ENCODE measurements at regions not wholly inside any gene's neighbourhood (a gene's known extent, or its start where the extent isn't known, plus 50 kb on each side); places are given as distances from the start of the nearest gene placed in this dataset.
"Not testable (repeated sequence)": the region's sequence is repeated elsewhere in the genome, so short reads cannot be mapped to it uniquely, and the experiment has no call there.

DNA sequence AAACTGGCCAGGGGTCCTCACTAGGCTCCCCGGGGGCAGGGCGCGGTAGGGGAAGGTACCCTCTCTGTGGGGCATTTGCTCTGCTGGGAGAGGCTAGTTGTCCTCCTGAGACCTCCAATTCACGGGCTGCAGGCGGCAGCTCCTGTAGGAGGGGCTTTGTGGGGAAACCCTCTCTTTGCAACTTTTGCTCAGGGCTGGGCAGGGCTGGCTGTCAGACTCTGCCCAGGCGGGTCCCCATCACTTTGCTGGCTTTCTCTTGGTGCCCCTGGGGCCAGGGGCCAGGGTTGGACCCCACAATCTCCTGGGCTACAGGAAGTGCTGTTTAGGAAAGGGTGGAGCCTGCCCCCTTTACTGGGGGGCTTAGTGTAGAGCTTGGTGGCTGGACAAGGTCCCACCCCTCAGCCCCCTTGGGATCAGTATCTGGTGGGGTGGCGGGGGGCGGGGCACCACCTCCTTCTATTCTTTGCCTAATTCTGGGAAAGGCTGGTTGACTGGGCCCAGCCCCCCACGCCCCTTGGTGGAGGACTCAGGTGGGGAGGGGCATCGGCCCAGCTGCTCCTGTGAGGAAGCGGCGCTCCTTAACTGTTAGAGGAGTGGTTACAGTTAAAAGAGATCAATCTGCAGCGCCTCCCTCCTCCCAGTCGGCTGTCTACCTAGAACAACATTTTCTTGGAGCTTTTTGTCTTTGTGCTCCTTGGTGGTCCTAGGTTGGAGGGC, 918.7 kb downstream of the AACS start:
- no peak for DNase-seq (ENCODE audit: low spot score)

DNA sequence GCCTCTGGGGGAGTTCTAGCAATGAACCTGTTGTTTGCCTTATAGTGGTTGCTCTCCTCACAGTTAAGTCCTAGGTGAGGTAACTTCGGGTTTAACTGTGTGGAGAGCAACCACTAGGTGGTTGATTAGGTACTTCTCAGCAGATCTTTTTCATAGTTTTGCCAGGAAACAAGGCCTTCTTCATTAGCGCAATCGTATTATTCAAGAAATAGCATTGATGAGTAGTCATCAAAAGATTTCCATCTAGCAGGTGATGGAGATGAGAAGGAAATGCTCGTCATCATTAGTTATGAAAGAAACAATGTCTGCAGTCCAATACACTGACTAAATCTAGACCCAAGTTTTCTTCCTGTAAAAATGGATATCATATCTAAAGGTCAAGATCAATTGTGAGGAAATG, 923.3 kb downstream of the AACS start:
- DNase-seq (ENCODE audit: low spot score): no peak

DNA sequence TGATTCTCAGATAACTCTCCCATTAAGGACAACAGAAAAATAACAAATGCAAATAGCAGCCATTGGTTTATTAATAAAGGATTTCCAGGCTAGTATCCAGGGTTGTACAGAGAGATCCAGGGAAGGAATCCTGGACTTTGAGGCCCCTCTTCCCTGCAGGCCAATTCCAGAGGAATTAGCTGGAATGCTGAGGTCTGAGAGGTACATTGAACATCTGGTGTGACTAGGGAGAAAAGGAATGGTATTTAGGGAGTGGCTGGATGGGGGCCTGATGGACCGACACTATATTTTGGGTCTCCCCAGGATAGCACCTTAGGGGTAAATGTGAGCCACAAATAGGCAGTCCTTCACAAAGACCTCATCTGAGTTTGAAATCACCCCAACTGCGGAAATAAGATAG, 924.5 kb downstream of the AACS start:
- no peak for DNase-seq (ENCODE audit: low spot score)

DNA sequence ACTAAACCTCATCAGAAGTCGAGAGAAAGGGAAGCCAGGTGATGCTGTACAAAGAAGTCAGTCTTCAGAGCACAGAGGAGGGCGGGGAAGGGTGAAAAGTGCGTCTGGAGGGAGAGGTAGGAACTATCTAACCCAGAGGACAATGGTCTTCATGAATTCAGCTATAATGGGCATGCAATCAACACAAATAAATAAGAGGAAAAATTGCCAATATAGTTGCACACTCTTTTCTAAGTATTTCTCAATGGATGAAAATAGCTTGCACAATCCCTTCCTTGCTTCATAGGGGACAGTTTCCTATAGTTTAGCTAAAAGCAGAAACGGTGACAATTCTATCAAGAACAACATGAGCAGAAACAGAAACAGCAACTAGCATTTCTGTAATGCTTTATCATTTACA, 931.2 kb downstream of the AACS start:
- DNase-seq (ENCODE audit: low spot score): no peak

DNA sequence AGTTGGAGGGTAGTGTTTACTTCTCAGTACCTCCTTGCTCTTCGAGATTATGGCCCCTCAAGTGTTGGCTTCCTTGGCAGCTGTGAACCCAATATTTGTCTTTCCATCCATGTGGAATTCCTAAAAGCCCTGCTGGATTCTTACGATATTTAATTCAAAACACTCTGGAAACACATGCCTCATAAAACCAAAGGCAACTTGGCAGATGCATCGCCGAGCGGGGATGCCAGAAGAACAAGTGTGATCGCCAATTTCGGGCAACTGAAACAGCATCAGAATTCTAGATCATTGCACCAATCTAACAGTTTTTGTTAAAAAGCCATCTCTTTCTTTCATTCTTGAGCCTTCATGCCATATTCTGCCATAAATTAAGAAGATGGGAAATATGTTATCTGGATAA, 934.4 kb downstream of the AACS start:
- DNase-seq (ENCODE audit: low spot score): no peak

DNA sequence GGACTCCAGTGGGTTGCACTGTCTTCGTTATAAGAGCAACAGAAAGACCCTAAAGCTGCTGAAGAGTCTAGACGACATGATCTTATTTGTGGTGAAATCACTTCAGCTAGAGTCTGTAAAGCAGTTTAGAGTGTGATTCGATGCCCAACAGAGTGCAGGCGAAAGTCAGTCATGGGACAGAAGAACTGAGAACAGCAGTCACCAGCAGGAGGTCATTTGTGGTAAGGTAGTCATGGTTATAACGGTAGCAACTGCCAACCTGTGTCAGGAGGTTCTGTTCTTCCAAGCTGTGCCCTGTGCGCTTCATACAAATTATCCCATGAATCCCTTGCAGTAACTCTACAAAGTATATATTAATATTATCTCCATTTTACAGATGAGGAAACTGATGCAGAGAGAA, 954.1 kb downstream of the AACS start:
- DNase-seq (ENCODE audit: low spot score): no peak

DNA sequence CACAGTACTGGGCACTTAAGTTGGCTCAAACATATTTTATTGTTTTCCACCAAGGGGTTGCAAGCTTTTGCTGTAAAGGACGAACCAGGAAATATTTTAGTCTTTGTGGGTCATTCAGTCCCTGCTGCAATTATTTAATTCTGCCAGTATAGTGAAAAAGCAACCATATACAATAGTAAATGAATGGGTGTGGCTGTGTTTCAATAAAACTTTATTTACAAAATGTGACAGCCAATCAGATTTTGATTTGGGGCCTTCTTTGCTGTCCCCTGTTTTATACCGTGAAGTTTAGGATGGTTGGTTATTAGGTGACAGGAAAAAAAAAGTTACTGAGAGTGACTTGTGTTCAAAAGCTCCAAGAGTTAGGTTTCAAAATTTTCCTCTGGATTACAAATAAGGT, 956.4 kb downstream of the AACS start:
- DNase-seq (ENCODE audit: low spot score): no peak

DNA sequence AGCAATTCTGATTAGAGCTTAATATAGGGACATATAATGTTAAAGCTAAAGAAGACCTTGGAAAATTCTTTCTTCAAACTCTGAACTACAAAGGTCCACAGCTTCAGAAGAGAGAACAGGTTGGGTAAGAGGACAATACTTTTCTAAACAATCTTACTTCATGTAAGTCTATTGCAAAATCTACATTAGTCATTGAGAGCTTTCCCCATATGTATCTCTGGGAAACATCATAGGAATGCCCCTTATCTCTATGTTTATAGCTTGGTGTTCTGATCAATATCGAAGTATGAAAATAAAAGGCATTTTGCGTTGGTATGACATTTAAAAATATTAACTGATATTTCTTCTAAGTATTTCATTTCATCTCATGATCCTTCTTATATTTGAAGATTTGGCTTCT, 962.6 kb downstream of the AACS start:
- no peak for DNase-seq (ENCODE audit: low spot score)

DNA sequence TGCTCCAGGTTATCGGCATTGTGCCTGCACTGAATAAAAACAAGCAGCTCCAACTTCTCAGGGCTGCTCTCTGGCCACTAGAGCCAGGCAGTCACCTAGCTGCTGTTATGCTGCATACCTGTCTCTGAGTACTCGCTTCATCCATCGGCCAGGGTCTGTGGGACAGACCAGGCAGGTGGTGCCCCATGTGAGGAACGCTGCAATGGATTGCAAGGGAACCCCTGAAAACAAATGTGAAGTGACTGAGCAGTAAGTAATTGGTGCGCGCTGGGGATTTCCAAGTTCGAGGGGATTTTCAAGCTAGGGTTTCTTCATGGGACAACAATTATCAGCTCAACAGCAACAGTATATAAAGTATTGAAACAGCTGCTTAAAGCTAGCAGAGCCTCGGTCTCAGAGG, 965.3 kb downstream of the AACS start:
- no peak for DNase-seq (ENCODE audit: low spot score)

DNA sequence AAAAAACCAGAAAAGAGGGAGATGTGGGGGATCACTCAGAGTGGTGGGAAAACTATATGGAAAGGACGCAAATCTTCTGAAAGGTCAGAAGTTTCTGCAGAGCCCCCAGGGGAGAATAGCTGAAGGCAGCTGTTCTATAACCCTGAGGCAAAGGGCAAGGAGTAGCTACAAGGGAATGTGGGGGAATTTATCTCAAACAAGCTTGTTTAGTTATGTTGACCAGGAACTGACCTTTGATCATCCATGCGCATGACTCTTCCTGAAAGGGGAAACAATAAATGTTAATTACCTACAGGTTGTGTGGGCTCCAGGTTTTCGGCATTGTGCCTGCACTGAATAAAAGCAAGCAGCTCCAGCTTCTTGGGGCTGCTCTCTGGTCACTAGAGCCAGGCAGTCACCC, 968.5 kb downstream of the AACS start:
- DNase-seq (ENCODE audit: low spot score): no peak

DNA sequence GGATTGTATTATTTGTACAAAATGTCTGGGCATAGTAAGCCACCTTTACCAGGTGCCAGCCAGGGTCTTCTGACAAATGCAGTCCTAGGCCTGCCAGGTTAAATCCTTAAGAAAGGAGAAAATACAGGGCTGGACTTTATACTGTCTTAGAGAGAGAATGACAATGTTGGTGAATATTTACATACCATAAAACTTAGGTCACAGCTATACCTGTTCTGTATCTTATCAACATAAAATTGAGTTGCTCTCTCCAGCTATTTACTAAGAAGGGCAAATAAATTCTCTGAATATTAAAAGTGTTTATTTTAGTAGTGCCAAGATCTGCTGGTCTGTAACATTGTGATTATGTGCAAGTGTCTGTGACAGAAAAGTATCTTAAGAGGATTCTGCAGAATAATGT, 971.1 kb downstream of the AACS start:
- no peak for DNase-seq (ENCODE audit: low spot score)

DNA sequence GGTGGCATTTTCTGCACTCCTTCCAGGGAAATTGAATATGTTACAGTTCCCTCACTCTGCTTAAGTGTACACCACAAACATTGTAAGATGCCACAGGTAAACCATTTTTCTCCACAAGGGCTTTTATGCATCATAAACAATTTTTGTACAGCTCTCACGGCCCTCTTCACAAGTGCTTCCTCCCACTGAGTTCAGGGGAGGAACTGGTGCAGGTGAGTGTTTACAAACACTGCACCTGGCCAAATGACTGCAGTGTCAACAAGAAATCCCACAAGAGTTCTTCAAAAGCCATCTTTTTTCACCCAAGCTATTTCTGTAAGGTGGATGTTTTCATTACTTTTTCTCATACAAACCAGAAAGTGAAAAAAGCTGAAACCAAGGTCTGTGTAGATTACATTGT, 973.2 kb downstream of the AACS start:
- no peak for DNase-seq (ENCODE audit: low spot score)

DNA sequence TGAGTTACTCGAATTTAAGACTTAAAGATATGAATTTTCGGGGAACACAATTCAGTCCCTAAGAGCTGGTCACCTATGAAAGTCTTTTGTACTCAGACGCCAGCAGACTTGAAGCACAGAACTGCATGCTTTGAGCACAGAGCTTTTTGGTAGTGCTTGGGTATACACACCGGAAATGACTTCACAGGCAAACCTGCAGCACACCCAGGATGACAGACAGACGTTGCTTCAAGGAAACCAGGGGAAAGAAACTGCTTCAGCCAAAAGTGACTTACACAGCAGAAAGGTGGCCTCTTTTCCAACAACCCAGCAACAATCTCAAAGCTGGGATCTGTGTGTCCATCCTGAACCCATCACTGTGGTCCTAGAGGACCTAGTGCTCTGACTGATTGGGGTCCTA, 975.1 kb downstream of the AACS start:
- no peak for DNase-seq (ENCODE audit: low spot score)

DNA sequence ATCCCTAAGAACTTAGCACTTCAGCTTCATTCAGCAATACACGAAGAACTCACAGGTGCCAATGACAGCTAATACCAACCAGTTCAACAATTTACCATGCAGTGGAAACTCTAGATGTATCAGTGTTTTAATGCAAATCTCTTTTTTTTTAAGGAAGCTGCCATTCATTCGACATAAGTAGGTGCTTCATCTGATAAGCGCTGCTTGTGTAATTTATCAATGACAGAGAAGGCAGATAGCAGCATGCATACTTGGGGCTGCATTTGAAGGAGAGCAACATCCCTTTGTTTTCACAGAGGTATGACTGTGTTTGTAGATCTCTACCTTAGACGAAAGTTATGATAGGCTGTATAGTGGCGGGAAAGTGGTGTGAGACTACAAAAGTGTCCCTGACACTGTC, 977.1 kb downstream of the AACS start:
- DNase-seq (ENCODE audit: low spot score): no peak

DNA sequence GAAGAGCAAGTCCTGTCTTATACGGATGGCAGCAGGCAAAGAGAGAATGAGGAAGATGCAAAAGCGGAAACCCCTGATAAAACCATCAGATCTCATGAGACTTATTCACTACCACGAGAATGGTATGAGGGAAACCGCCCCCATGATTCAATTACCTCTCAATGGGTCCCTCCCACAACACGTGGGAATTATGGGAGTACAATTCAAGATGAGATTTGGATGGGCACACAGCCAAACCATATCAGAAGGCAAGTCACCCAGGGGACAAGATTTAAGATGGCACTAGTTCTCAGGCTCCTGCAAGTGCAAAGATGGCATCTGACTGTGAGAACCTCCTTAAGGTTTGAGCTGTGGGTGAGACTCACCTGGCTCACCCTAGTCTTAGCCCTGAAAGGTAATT, 984.3 kb downstream of the AACS start:
- DNase-seq (ENCODE audit: low spot score): not testable (repeated sequence)

DNA sequence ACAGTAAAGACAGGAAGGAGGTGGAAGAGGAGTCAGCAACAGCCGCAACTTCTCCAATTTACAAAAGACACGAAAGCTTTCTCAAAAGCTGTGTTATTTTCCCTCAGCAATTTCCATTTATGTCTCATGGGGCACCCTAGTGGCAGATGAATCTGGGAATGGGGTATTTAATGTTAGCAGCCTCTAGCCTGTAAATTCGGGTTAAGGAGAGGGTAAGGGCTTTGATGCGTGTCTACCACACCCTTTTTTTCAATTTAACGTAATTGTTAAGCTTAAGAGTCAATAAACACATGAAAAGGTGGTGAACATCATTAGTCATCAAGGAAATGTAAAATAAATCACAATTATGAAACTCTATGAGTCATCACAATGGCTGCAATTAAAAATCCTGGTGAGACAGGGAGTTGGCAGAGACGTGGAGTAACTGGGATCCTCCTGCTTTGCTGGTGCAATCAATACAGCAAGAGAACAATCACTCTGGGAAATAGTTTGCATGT, 986.4 kb downstream of the AACS start:
- DNase-seq (ENCODE audit: low spot score): no peak

DNA sequence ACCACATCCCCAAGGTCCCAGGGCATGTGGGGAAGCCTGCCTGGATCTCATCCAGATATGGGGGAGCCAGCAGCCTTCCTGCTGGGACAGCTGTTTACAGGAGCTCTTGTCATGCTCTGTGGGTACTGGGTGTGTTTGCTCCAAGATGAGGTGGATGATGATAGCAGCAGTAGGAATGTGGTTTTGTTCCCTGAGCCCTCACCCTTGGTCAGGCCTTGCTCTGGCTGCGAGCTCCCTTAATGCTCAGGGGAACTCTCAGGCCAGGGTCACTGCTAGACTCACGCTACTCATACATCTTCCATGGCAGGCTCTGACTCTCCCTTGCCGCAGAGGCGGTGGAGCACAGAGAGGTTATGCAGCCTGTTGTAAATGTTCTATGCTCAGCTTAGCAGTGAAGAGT, 990.3 kb downstream of the AACS start:
- DNase-seq (ENCODE audit: low spot score): no peak

DNA sequence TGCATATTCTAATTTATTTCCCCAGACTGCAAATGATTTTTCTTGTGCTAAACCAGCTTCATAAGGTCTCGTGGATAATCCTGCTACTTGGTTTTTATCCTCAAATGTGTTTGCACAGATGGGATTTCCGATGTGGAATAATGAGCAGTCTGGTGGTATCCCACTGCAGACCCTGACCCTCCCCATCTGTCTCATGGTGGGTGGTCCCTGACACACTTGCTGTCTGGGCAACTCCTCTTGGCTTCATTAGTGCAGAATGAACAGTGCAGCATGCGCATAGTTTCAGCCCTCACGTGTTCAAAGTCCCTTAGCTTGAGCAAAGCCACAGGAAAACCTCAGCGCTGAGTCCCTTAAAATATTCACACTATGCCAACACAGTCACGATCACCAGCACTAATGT, 996.5 kb downstream of the AACS start:
- DNase-seq (ENCODE audit: low spot score): no peak

DNA sequence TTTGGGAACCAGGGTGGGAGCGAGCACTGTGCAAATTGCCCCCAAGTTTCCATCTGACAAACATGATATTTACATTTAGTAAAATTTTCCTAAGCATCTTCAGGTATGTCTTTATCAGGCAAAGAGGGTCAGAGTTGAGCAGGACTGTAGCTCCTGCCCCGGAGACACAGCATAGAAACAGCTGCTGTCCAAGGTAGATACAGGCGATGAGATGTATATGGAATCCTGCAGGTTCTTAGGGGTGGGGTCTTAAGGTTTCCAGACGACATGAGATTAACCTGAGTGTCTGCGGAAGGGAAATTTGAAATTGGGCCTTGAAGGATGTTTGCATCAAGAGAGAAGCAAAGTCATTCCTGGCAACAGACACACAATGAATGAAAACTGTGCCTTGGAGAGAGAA, 998.8 kb downstream of the AACS start:
- no peak for DNase-seq (ENCODE audit: low spot score)

DNA sequence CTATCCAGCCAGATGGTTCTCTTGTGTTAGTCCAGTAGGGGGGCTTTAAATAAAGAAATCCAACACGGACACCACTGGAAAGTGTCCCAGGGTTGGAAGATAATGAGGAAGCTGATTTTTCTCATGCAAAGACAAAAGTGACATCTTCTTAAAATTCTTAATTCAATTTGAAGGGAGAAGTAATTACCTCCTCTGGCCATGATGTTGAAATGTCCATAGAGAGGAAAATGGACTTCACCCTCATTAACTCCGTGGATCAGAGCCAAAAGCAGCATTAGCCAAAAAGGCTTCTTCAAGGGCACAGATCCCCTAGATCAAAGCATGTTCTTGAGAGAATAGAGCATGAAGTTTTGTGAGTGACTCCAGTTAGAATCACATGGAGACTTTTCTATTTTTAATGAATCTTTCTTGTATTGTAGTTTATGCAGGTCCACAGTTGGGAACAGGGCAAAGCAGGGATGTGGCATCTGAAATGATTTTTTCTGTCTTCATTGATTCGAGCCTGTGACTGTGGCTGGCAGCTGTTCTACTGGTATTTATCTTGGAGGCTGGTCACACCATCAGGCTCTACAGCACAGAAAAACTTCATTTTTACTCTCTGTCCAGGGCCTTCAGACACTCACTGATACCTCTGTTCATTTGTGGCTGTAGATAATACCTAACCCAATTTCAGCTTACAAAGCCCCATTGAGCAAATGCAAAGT, 1002.5 kb downstream of the AACS start:
- no peak for DNase-seq (ENCODE audit: low spot score)

DNA sequence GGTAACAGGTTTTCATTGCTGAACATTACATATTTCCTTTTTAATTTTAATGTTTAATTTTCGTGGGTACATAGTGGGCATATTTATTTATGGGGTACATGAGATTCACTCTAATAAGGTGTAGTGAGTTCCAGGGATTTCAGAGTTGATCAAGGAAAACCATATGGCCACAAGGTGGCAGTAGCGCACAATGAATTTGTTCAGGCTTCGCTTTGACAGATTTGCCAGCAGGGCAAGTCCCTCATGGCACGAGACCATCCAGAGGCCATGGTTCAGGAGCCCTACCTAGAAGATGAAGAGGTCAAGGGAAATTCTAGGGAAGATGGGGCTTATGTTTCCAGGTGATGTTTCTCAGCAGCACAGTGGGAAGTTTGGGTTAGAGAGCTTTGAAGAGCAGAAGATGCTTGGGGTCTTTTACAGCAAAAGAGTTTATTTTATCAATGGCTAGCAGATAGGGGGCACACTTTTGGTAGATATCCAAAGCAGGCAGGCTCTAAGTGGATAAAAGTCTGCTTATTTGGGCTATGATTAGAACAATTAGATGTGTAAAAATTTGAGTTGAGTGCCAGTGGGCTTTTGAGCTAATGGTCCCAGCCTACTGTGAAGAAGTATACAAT, 1004.4 kb downstream of the AACS start:
- no peak for DNase-seq (ENCODE audit: low spot score)

DNA sequence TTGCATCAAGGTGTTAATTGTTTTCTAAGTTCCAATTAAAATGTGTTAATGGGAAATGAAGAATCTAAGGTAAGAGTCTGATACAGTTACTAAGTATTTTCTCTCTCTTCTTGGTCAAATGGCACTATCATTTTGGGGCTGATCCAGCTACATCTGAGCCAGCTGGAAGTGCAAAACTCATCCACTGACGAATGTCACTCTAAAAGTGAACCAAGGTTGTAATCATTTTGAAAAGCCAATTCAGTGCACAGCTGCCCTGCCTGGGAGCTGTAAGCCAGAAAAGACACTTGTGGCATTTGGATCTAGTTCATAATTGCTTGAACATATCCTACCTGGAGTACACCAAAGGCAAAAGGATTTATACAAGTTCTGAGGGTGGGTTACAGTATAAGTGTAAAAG, 1011.3 kb downstream of the AACS start:
- no peak for DNase-seq (ENCODE audit: low spot score)

DNA sequence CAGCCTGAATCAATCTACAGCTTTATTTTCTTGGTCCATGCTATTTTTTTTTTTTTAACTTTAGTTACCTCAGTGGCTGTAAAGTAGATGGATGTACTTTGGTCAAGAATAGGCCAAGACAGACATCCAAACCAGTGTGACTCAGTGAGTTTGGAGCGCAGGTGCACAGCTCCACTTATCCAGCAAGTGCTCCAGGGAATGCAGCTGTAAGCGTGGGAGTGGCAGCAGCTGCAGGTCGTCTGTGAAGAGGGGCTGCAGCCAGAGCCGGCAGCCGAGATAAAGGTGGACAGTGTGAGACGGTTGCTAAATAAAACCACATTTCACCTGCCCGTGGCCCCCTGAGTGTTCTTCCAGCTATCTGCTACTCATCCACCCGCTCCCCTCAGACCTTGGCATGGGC, 1018.7 kb downstream of the AACS start:
- DNase-seq (ENCODE audit: low spot score): no peak

DNA sequence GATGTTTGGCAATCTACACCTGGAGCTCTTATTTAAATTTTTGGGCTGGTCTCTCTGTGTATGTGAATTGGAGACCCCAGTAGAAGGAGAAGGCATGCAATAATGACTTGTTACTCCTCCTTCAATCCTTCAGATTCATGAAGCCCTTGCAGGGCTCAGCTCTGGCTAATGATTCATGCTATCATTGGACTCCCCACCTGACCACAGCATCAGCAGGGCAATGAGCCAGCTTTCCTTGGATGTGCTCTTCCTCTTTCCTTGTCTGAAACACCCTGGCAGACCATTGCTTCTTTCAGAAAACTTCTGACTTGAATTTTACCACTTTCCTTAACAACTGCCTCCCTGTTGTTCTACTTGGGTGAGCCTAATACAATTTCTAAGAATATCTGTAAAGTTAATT, 1019.2 kb downstream of the AACS start:
- no peak for DNase-seq (ENCODE audit: low spot score)
